NAMALWA (cell line): ENCODE measurements at regions not wholly inside any gene's neighbourhood (a gene's known extent, or its start where the extent isn't known, plus 50 kb on each side); places are given as distances from the start of the nearest gene placed in this dataset.
"Not testable (repeated sequence)": the region's sequence is repeated elsewhere in the genome, so short reads cannot be mapped to it uniquely, and the experiment has no call there.

Experiments
- DNase-seq: peaks from one replicate; pipeline ENCODE4 v3.0.0-alpha.2; 2015; ENCODE audit warnings: low spot score

GRCh38 chr3:6435951-6436350 lies 425.0 kb upstream of the GRM7 start:
- no peak for DNase-seq

GRCh38 chr3:6437631-6438030 lies 423.3 kb upstream of the GRM7 start:
- DNase-seq: no peak

- no peak for DNase-seq
These were observed 422.9 kb upstream of the GRM7 start for GRCh38 chr3:6438031-6438430.

GRCh38 chr3:6439226-6439625 lies 421.7 kb upstream of the GRM7 start:
- DNase-seq: no peak

GRCh38 chr3:6439824-6440223 lies 421.1 kb upstream of the GRM7 start:
- no peak for DNase-seq

GRCh38 chr3:6444888-6445658 lies 415.8 kb upstream of the GRM7 start:
- no peak for DNase-seq

- no peak for DNase-seq
These were observed 413.6 kb upstream of the GRM7 start for GRCh38 chr3:6447166-6447801.

GRCh38 chr3:6448011-6448410 lies 412.9 kb upstream of the GRM7 start:
- DNase-seq: no peak

- DNase-seq: no peak
These were observed 411.8 kb upstream of the GRM7 start for GRCh38 chr3:6449099-6449498.

GRCh38 chr3:6452974-6453373 lies 407.9 kb upstream of the GRM7 start:
- DNase-seq: no peak

- DNase-seq: no peak
These were observed 405.9 kb upstream of the GRM7 start for GRCh38 chr3:6455031-6455430.

- DNase-seq: no peak
These were observed 393.7 kb upstream of the GRM7 start for GRCh38 chr3:6467186-6467585.

- no peak for DNase-seq
These were observed 392.3 kb upstream of the GRM7 start for GRCh38 chr3:6468589-6468988.

GRCh38 chr3:6471744-6472143 lies 389.2 kb upstream of the GRM7 start:
- no peak for DNase-seq

GRCh38 chr3:6490487-6491327 lies 370.2 kb upstream of the GRM7 start:
- DNase-seq: not testable (repeated sequence)

GRCh38 chr3:6491768-6492167 lies 369.1 kb upstream of the GRM7 start:
- no peak for DNase-seq

- no peak for DNase-seq
These were observed 368.6 kb upstream of the GRM7 start for GRCh38 chr3:6492306-6492705.

GRCh38 chr3:6498944-6499343 lies 362.0 kb upstream of the GRM7 start:
- not testable (repeated sequence) for DNase-seq

GRCh38 chr3:6504347-6504746 lies 356.6 kb upstream of the GRM7 start:
- no peak for DNase-seq

- DNase-seq: no peak
These were observed 356.1 kb upstream of the GRM7 start for GRCh38 chr3:6504834-6505233.

GRCh38 chr3:6508410-6508759 lies 352.5 kb upstream of the GRM7 start:
- no peak for DNase-seq

- DNase-seq: no peak
These were observed 351.3 kb upstream of the GRM7 start for GRCh38 chr3:6509576-6509975.

GRCh38 chr3:6510713-6511112 lies 350.2 kb upstream of the GRM7 start:
- DNase-seq: no peak
